ENCODE measurements at regions not wholly inside any gene's neighbourhood (a gene's known extent, or its start where the extent isn't known, plus 50 kb on each side); places are given as distances from the start of the nearest gene placed in this dataset.

DNA sequence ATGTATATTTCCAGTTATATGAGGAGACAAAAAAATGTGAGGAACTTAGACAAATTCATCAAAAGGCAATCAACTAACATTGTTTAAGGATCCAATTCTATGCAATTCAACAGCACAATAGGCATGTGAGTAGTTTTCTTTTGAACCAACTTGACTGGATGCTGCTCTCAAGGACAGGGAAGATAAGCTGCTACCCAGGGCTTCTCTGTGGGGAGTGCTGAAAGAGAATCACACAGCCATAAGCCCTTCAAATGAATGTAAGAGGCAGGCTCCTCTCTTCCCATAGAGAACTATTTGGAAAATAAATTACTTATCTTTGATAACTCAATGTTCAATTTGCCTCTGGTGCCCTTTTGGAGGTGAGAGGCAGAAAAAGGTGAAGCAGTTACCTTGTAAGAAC lies 1413.6 kb downstream of the PCDH7 start:
- Mint-ChIP-seq H3K36me3 (ENCODE audit: low read depth) (no peaks in the 10 kb centered on the region), H3K27me3 (no peaks in the 10 kb centered on the region), H3K4me1 (ENCODE audit: low read depth) (no peaks in the 10 kb centered on the region), H3K27ac (no peak overlapping the region), H3K9me3 (no peaks in the 10 kb centered on the region), H3K4me3 (no peak overlapping the region)
- intact Hi-C loops (cut with micrococcal nuclease), result no loop called here

DNA sequence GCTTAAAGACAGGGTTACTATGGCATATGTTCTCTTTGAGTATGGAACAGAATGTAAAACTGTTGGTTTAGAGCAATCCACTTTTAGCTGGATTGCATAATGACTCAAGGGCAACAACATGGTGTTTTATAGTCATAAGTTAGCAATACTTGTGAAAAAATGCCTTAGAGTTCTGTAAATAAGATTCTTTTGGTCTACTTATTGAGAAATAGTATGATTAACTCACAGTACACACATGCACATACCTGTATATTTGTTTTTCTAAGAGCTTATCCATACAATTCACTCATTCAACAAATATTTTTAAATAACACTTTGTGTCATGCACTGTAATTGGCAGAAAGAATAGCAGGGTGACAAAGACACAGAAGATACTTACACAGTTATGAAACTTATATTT lies 1415.5 kb downstream of the PCDH7 start:
- Mint-ChIP-seq H3K4me1 (ENCODE audit: low read depth) (no peaks in the 10 kb centered on the region), H3K27ac (no peak overlapping the region), H3K9me3 (no peaks in the 10 kb centered on the region), H3K4me3 (no peak overlapping the region), H3K36me3 (ENCODE audit: low read depth) (no peaks in the 10 kb centered on the region), H3K27me3 (no peaks in the 10 kb centered on the region)
- intact Hi-C loops (cut with micrococcal nuclease), result no loop called here

DNA sequence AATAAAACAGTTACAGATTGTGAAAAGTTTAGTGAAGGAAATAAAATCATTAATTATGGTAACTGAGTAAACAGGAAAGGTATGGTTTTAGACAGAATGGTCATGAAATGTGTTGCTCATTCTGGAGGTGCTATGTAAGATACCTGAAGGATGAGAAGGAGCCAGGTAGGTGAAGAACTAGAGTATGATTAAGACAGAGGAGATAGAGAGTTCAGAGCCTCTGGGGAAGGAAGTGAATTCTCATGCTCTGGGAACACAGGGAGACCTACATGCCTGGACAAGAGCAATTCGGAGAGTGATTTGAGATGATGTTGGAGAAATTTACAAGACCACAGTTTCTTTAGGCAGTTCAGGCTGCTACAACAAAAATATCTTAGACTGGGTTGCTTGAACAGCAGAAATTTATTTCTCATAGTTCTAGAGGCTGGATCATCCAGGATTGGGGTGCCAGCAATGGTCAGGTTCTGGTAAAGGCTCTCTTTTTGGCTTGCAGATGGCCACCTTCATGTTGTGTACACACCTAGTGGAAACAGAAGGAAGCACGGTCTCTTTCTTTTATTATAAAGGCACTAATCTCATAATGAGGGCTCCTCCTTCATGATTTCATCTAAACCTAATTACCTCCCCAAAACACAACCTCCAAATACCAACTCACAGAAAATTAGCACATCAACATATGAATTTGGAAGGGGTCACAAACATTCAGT lies 1416.1 kb downstream of the PCDH7 start:
- Mint-ChIP-seq H3K4me3 (no peak overlapping the region), H3K27ac (no peak overlapping the region), H3K27me3 (no peaks in the 10 kb centered on the region), H3K36me3 (ENCODE audit: low read depth) (no peaks in the 10 kb centered on the region), H3K4me1 (ENCODE audit: low read depth) (no peaks in the 10 kb centered on the region), H3K9me3 (no peaks in the 10 kb centered on the region)
- intact Hi-C loops (cut with micrococcal nuclease), result no loop called here

DNA sequence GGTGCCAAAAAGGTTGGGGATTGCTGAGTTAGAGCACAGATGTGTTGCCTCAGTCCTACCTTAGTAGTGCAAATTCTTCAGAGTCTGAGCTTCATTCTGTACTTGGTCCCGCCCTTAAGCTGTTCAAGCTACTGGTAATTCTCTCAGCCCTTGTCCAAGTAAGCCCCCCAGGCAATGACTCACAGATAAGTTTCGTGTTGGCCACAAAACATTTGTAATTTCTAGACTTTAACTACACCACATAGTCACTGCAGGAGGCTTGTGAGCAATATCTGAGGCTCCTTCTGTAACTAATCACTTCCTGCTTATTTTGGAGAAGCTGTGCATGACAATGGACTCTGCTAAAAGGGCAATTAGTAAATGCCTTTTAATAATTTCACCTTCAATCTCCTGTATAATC lies 1420.5 kb downstream of the PCDH7 start:
- Mint-ChIP-seq H3K9me3 (no peaks in the 10 kb centered on the region), H3K4me3 (no peak overlapping the region), H3K4me1 (ENCODE audit: low read depth) (no peaks in the 10 kb centered on the region), H3K27ac (no peak overlapping the region), H3K36me3 (ENCODE audit: low read depth) (no peaks in the 10 kb centered on the region), H3K27me3 (no peaks in the 10 kb centered on the region)
- intact Hi-C loops (cut with micrococcal nuclease), result no loop called here

DNA sequence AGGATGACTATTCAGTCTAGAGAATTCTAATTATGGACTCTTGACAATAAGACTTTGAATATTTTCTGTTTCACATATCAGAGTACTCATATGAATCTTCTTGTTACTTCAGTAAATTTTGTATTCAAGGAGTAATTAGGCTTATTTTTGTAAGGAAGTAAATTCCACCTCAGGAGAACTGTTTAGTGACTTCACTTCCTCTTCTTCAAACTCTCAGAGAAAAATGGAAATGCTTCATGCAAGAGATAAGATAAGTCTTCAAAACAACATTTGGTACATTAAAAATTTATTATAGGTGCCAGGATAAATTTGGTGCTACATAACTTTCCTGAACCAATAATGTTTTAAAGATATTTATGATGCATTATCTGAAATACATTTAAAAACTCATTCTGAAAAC lies 1421.9 kb downstream of the PCDH7 start:
- Mint-ChIP-seq H3K27ac (no peak overlapping the region), H3K4me3 (no peak overlapping the region), H3K9me3 (no peaks in the 10 kb centered on the region), H3K27me3 (no peaks in the 10 kb centered on the region), H3K4me1 (ENCODE audit: low read depth) (no peaks in the 10 kb centered on the region), H3K36me3 (ENCODE audit: low read depth) (no peaks in the 10 kb centered on the region)
- intact Hi-C loops (cut with micrococcal nuclease), result no loop called here

DNA sequence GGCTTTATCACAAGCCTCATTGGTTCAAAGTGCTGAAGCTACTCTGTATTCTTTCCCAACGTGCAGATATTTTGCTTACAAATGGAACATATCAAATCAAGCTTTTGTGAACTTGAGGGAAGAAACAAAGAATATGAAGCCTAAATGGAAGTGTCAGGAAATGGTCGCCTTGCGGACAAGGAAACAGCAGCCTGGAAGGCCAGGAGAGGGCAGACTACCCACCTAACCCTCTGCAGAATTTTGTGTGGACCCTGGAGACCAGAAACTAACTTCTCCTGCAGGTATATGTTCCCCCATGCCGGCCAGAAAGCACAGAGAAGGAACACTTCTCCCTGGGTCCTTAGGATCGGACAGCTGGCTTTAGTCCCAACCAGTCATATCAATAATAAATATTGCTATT lies 1425.8 kb downstream of the PCDH7 start:
- Mint-ChIP-seq H3K27me3 (no peaks in the 10 kb centered on the region), H3K4me1 (ENCODE audit: low read depth) (no peaks in the 10 kb centered on the region), H3K27ac (no peak overlapping the region), H3K9me3 (no peaks in the 10 kb centered on the region), H3K4me3 (no peak overlapping the region), H3K36me3 (ENCODE audit: low read depth) (no peaks in the 10 kb centered on the region)
- intact Hi-C loops (cut with micrococcal nuclease), result no loop called here

DNA sequence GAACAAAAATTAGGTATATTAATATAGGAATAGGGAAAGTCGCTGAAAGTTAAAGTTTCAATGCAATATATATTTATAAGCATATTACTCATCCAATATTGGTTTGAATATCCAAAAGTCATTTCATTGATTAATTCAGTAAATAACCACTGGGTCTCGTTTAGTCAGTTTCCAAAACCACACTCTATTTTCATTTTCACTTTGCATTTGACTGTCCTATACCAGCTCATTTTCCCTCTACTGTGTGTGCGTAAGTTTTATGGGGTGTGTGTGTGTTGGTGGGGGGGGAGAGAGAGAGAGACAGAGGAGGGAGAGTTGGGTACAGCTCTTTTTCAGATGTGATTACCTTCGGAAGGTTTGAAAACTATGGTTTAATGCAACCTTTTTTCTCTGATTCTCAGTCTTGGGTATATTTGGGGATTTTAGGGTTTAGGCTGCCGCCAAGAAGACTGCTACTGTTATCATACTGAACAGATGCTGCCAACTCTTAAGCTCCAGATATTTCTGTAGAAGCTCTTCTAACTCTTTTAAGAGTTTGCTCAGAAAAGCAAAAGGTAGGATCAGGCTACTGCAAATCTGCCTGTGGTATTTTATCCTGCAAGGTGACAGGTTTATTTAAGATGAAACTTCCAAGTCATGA lies 1427.4 kb downstream of the PCDH7 start:
- no peaks in the 10 kb centered on the region for H3K36me3 Mint-ChIP-seq (ENCODE audit: low read depth)
- no peak overlapping the region for H3K4me3 Mint-ChIP-seq
- no peaks in the 10 kb centered on the region for H3K27me3 Mint-ChIP-seq
- no peaks in the 10 kb centered on the region for H3K9me3 Mint-ChIP-seq
- intact Hi-C loops (cut with micrococcal nuclease), result no loop called here
- H3K27ac Mint-ChIP-seq, result no peak overlapping the region
- H3K4me1 Mint-ChIP-seq (ENCODE audit: low read depth), result no peaks in the 10 kb centered on the region

DNA sequence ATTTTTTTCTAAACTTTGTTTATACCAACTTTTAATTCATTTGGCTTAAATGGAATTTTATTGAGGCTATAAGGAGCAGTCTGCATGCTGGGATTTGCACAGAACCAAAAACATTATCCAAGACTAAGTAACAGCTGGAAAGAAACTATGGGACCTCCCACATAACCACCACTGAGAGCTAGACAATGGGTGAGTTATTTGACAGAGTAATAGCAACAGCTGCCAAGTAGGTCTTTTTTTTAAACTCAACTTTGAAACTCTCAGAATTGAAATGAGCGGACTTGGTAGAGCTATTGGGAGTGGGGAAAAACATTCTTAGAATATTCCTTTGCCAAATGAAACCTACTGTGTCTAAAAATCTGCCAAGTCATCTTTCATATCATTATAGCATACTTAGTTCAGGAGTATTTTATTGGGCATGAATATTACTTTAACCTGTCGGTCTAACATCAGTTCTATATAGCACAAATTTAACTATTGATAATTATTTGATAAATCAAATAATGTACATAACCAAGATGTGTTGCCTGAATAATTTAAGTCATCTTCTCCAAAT lies 1428.0 kb downstream of the PCDH7 start:
- Mint-ChIP-seq H3K36me3 (ENCODE audit: low read depth) (no peaks in the 10 kb centered on the region), H3K27ac (no peak overlapping the region), H3K27me3 (no peaks in the 10 kb centered on the region), H3K4me1 (ENCODE audit: low read depth) (no peaks in the 10 kb centered on the region), H3K4me3 (no peak overlapping the region), H3K9me3 (no peaks in the 10 kb centered on the region)
- intact Hi-C loops (cut with micrococcal nuclease), result no loop called here

DNA sequence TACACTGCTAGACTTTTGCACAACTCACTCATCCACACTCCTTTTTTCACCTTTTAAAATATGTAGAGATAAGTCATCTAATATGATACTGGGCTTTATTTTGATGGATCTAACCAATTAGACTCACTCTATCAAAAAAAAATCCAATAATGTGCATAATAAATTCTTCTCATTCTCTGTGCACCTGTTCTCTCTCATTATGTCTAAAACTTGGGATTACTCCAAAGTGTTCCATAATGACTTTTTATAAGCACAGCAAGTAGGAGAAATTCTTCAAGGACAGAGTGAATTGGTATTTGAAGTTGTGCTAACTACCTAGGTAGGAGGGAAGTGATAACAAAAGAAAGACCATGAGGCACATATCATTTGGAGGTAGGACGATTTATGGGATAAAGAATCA lies 1438.8 kb downstream of the PCDH7 start:
- Mint-ChIP-seq H3K4me3 (no peak overlapping the region), H3K4me1 (ENCODE audit: low read depth) (peaks cover 6% of the 10 kb centered on the region), H3K27me3 (no peaks in the 10 kb centered on the region), H3K36me3 (ENCODE audit: low read depth) (no peaks in the 10 kb centered on the region), H3K9me3 (no peaks in the 10 kb centered on the region), H3K27ac (no peak overlapping the region)
- intact Hi-C loops (cut with micrococcal nuclease), result no loop called here

DNA sequence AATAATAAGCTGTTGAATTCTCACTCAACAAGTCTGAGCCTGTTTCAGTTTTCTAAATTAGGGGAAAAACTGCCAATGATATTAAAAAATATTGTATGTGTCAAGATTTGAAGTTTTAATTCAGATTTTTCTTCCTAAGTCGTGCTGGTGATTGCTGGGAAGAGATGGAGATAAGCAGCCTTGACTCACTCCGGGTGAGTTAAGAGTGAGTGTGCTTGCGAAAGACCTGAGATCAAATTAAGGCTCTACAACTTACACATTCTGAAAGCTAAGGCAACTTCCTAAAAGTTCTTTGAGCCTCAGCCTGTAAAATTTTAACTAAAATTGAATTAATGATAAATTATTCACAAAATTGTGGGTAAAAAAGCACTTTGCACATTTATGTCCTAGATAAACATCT lies 1441.2 kb downstream of the PCDH7 start:
- no peaks in the 10 kb centered on the region for H3K27me3 Mint-ChIP-seq
- peaks cover 6% of the 10 kb centered on the region for H3K4me1 Mint-ChIP-seq (ENCODE audit: low read depth)
- no peaks in the 10 kb centered on the region for H3K9me3 Mint-ChIP-seq
- intact Hi-C loops (cut with micrococcal nuclease), result no loop called here
- no peak overlapping the region for H3K27ac Mint-ChIP-seq
- no peak overlapping the region for H3K4me3 Mint-ChIP-seq
- no peaks in the 10 kb centered on the region for H3K36me3 Mint-ChIP-seq (ENCODE audit: low read depth)

DNA sequence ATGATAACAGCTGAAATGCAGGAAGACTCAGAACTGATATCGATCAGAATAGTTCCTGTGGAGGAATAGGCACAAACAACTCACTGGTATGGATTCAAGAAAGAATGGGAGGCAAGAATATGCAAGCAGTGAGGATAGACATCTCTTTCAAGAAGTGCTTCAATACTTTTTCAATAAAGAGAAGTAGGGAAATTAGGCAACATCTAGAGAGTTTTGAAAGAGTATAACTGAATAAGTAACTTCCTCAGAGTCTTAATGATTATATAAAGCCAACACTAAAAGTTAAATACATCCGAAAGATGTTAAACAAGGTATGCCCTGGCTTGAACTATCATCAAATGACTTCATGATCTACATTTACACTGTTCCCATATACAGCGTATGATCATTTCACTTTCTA lies 1443.0 kb downstream of the PCDH7 start:
- Mint-ChIP-seq H3K36me3 (ENCODE audit: low read depth) (no peaks in the 10 kb centered on the region), H3K4me3 (no peak overlapping the region), H3K9me3 (no peaks in the 10 kb centered on the region), H3K27me3 (no peaks in the 10 kb centered on the region), H3K4me1 (ENCODE audit: low read depth) (peaks cover 6% of the 10 kb centered on the region), H3K27ac (no peak overlapping the region)
- intact Hi-C loops (cut with micrococcal nuclease), result no loop called here

DNA sequence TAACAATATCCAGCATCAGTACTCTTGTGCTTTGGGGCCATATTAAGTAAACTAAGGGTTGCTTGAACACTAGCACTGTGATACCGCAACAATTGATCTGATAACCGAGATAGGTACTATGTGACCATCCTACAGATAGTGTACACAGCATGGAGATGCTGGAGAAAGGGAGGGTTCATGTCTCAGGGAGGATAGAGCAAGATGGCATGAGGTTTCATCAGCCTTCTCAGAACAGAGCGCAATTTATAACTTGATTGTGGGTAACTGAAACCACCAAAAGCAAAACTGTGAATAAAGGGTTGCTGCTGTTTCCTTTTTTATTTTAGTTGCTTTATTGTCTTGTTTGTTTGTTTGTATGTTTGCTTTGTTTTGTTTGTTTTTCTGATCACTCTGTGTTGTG lies 1449.7 kb downstream of the PCDH7 start:
- Mint-ChIP-seq H3K36me3 (ENCODE audit: low read depth) (no peaks in the 10 kb centered on the region), H3K4me1 (ENCODE audit: low read depth) (no peaks in the 10 kb centered on the region), H3K27me3 (no peaks in the 10 kb centered on the region), H3K27ac (no peak overlapping the region), H3K9me3 (peaks cover 12% of the 10 kb centered on the region), H3K4me3 (no peak overlapping the region)
- intact Hi-C loops (cut with micrococcal nuclease), result no loop called here

DNA sequence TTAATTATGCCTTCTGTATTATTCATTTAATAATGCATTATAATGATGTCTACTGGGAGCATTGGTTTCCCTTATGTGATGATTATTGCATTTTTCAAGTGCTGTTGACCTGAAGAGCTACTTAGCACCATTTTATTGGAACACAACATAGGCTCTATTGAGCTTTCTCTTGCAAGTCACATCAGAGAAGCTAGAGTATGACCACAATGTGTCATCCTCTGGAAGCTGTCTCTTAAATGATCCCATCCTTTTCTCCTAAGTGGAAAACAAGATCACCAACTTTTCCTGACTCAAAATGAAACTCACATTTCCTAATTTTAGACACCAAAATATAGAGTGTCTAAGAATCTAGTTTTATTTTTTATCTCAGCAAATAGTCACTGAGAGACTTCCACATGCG lies 1451.9 kb downstream of the PCDH7 start:
- Mint-ChIP-seq H3K27me3 (no peaks in the 10 kb centered on the region), H3K9me3 (peaks cover 12% of the 10 kb centered on the region), H3K27ac (no peak overlapping the region)

DNA sequence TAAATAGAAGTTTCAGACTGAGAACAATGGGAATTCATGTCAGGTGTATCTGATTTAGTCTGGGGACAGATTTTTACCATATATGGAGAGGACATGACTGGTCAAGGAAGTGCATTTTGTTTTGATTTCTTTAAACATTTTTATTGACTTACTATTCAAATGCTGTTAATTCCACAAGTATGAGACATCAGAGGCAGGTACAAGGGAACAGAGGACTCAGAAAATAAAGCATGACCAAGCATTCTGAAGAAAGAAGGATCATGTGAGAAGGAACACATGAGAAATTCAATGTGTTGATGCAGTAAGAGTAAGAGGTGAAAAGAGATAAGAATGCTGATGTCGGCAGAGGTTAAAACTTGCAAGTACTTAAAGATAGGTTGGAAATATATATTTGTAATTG lies 1452.6 kb downstream of the PCDH7 start:
- H3K27ac Mint-ChIP-seq, result no peak overlapping the region
- no peaks in the 10 kb centered on the region for H3K36me3 Mint-ChIP-seq (ENCODE audit: low read depth)
- no peaks in the 10 kb centered on the region for H3K4me1 Mint-ChIP-seq (ENCODE audit: low read depth)
- no peak overlapping the region for H3K4me3 Mint-ChIP-seq
- peaks cover 12% of the 10 kb centered on the region for H3K9me3 Mint-ChIP-seq
- intact Hi-C loops (cut with micrococcal nuclease), result no loop called here
- H3K27me3 Mint-ChIP-seq, result no peaks in the 10 kb centered on the region

More for the DNA sequence above, 1451.9 kb downstream of the PCDH7 start:
- Mint-ChIP-seq H3K36me3 (ENCODE audit: low read depth) (no peaks in the 10 kb centered on the region), H3K4me3 (no peak overlapping the region), H3K4me1 (ENCODE audit: low read depth) (no peaks in the 10 kb centered on the region)
- intact Hi-C loops (cut with micrococcal nuclease), result no loop called here

DNA sequence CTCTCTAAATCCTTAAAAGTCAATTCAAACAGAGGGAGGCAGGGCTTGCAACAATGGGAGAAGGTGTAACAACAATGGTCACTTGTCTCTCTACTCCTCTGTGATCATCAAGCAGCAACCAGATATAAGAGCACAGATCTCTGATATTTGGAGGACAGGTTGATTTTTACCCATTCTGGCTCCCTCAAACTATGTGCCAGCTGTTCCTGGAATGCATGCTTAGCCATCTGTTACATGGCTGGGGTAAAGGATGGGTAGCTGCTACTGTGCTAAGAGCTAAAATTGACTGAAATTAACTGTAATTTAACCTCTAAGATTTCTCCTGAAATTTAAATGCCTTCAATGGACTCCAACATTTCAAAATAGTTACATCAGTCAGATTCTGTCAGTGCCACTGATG lies 1459.9 kb downstream of the PCDH7 start:
- intact Hi-C loops (cut with micrococcal nuclease), result no loop called here
- peaks cover 10% of the 10 kb centered on the region for H3K9me3 Mint-ChIP-seq
- no peaks in the 10 kb centered on the region for H3K36me3 Mint-ChIP-seq (ENCODE audit: low read depth)
- H3K4me1 Mint-ChIP-seq (ENCODE audit: low read depth), result no peaks in the 10 kb centered on the region
- H3K27ac Mint-ChIP-seq, result no peak overlapping the region
- H3K27me3 Mint-ChIP-seq, result no peaks in the 10 kb centered on the region
- no peak overlapping the region for H3K4me3 Mint-ChIP-seq
